ENCODE measurements at regions not wholly inside any gene's neighbourhood (a gene's known extent, or its start where the extent isn't known, plus 50 kb on each side); places are given as distances from the start of the nearest gene placed in this dataset.

- TF ChIP-seq CTCF (IDR thresholded peaks at IDR 0.05) (no peak), POLR2A (IDR thresholded peaks at IDR 0.05) (no peak)
Observed at GRCh38 chr1:167146903-167147539, 53.1 kb downstream of the STYXL2 start.

Measured in transverse colon (tissue), 3 donors.